ENCODE measurements at regions not wholly inside any gene's neighbourhood (a gene's known extent, or its start where the extent isn't known, plus 50 kb on each side); places are given as distances from the start of the nearest gene placed in this dataset.

GRCh38 chr3:162507397-162507796, 1010.8 kb downstream of the OTOL1 start:
- TF ChIP-seq, protein P1, sequence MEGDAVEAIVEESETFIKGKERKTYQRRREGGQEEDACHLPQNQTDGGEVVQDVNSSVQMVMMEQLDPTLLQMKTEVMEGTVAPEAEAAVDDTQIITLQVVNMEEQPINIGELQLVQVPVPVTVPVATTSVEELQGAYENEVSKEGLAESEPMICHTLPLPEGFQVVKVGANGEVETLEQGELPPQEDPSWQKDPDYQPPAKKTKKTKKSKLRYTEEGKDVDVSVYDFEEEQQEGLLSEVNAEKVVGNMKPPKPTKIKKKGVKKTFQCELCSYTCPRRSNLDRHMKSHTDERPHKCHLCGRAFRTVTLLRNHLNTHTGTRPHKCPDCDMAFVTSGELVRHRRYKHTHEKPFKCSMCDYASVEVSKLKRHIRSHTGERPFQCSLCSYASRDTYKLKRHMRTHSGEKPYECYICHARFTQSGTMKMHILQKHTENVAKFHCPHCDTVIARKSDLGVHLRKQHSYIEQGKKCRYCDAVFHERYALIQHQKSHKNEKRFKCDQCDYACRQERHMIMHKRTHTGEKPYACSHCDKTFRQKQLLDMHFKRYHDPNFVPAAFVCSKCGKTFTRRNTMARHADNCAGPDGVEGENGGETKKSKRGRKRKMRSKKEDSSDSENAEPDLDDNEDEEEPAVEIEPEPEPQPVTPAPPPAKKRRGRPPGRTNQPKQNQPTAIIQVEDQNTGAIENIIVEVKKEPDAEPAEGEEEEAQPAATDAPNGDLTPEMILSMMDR (IDR thresholded peaks at IDR 0.05; ENCODE audit: borderline replicate concordance, control extremely low read depth, extremely low read depth, insufficient read depth, missing control alignments): no peak
- in situ Hi-C loops (cut with MboI; ENCODE audit: low sequenced_read_pairs, unreplicated experiment): no loop called here
- DNase-seq (ENCODE audit: low spot score): no peak

- TF ChIP-seq, protein P1 (IDR thresholded peaks at IDR 0.05; ENCODE audit: borderline replicate concordance, control extremely low read depth, extremely low read depth, insufficient read depth, missing control alignments): no peak
- in situ Hi-C loops (cut with MboI; ENCODE audit: low sequenced_read_pairs, unreplicated experiment): no loop called here
- no peak for DNase-seq (ENCODE audit: low spot score)
Observed at GRCh38 chr3:162512488-162512887, 1015.9 kb downstream of the OTOL1 start.

DNA sequence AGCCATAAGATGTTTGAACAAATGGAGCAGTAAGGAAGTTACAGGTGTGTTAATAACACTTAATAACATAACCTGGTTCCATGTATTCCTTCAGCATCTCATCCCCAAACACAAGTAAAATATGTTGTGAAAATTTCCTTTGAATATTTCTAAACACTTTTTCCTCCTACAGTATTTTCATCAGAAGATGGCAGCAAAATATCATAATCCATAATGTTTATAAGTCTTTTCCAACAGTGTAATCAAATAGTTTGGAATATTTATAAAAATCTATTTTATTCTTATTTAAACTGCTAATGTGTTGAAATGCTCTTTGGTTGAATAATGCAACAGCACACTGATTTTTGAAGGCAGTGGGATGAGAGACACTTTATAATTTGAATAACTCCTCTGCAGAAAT, 1020.5 kb downstream of the OTOL1 start:
- TF ChIP-seq, protein P1 (IDR thresholded peaks at IDR 0.05; ENCODE audit: borderline replicate concordance, control extremely low read depth, extremely low read depth, insufficient read depth, missing control alignments): no peak
- DNase-seq (ENCODE audit: low spot score): no peak
- in situ Hi-C loops (cut with MboI; ENCODE audit: low sequenced_read_pairs, unreplicated experiment): no loop called here

- TF ChIP-seq, protein P1 (IDR thresholded peaks at IDR 0.05; ENCODE audit: borderline replicate concordance, control extremely low read depth, extremely low read depth, insufficient read depth, missing control alignments): no peak
- in situ Hi-C loops (cut with MboI; ENCODE audit: low sequenced_read_pairs, unreplicated experiment): no loop called here
Observed at GRCh38 chr3:162521669-162522068, 1025.1 kb downstream of the OTOL1 start.

DNA sequence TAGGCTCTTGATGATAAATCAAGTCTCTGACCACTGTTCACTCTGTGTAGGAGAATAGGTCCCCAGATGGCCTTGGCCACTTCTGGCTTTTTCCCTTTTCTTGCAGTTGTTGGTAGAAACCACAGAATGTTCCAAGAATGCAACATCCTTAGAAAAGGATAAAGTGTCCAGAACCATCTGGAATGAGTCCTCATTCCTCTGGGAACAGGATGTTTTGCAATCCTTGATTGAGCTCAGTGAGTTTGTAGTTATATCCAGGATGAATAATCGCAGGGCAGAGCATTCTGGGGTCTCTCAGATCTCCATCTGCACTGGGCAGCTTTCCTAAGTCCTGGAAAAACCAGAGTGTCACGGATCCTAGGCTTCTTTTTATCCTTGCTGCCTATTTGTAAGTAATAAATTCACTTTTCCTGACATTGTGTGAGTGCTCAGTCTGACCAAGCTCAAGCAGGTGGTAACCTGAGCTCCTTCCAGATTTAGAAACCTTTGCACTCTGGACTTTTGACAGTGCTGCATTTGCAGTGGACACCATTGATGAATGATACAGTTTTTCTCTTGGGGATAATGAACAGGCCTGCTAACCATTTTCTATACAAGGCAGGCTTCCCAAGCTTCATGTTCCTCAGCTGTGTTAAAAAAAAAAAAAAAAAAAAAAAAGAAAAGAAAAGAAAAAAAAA, 1028.6 kb downstream of the OTOL1 start:
- no peak for DNase-seq (ENCODE audit: low spot score)
- TF ChIP-seq, protein P1 (IDR thresholded peaks at IDR 0.05; ENCODE audit: borderline replicate concordance, control extremely low read depth, extremely low read depth, insufficient read depth, missing control alignments): no peak
- in situ Hi-C loops (cut with MboI; ENCODE audit: low sequenced_read_pairs, unreplicated experiment): no loop called here

More at GRCh38 chr3:162521669-162522068, 1025.1 kb downstream of the OTOL1 start:
- no peak for DNase-seq (ENCODE audit: low spot score)

GRCh38 chr3:162525771-162526170, 1029.2 kb downstream of the OTOL1 start:
- in situ Hi-C loops (cut with MboI; ENCODE audit: low sequenced_read_pairs, unreplicated experiment): no loop called here
- no peak for DNase-seq (ENCODE audit: low spot score)
- TF ChIP-seq, protein P1 (IDR thresholded peaks at IDR 0.05; ENCODE audit: borderline replicate concordance, control extremely low read depth, extremely low read depth, insufficient read depth, missing control alignments): no peak

All from GM13976 (cell line).